Neutrophil (primary cell): ENCODE measurements at regions not wholly inside any gene's neighbourhood (a gene's known extent, or its start where the extent isn't known, plus 50 kb on each side); places are given as distances from the start of the nearest gene placed in this dataset.

Experiments used
- H3K27ac ChIP-seq: fragments of 200-600 bp; sonication (generic); 2 replicates; pipeline ENCODE4 v1.5.1; 2016; ENCODE audit warnings: mild to moderate bottlenecking, moderate library complexity
- H3K27me3 ChIP-seq: fragments of 200-600 bp; sonication (generic); 2 replicates; pipeline ENCODE4 v1.6.0; 2016; ENCODE audit warnings: mild to moderate bottlenecking
- H3K36me3 ChIP-seq: fragments of 200-600 bp; sonication (generic); 2 replicates; pipeline ENCODE4 v1.5.1; 2017
- H3K4me1 ChIP-seq, 2 experiments: fragments of 200-600 bp in 1 of 2; sonication (generic) in 1 of 2; 1 replicate in 1 of 2; 2 replicates in 1 of 2; pipeline versions ENCODE4 v1.5.1 to v1.6.1; 2013 to 2016; ENCODE audit warnings: low read depth in 1 of 2, low read length in 1 of 2, mild to moderate bottlenecking in 1 of 2, moderate library complexity in 1 of 2; ENCODE audit not compliant: control insufficient read depth in 1 of 2, insufficient read depth in 1 of 2
- H3K4me3 ChIP-seq, 2 experiments: fragments of 200-600 bp in 1 of 2; sonication (generic) in 1 of 2; 1 replicate in 1 of 2; 2 replicates in 1 of 2; pipeline ENCODE4 v1.5.1; 2013 to 2016; ENCODE audit warnings: low read depth in 1 of 2, low read length in 1 of 2, mild to moderate bottlenecking in 1 of 2, moderate library complexity in 1 of 2
- H3K9me3 ChIP-seq: fragments of 200-600 bp; sonication (generic); 2 replicates; pipeline ENCODE4 v1.5.1; 2016
- TF ChIP-seq, protein P1 (sequence below): fragments of 200-600 bp; sonication (generic); IDR thresholded peaks from 2 replicates; pipeline ENCODE4 v1.5.1; 2016; ENCODE audit warnings: antibody characterized with exemption

DNA sequence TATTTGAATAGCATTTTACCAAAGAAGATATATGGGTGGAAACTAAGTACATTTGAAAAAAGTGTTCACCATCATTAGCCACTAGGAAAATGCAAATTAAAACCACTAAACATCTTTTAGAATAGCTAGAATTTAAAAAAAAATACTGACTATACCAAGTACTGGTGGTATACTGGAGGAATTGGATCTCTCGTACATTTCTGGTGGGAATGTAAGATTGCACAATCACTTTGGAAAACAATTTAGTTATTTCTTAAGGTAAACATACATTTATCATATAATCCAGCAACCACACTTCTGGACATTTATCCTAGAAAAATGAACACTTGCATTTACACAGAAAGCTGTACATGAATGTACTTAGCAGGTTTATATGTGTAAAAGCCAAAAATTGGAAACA is 303.5 kb downstream of the MID1IP1 start:
- no peaks in the 10 kb centered on the region for H3K4me1 ChIP-seq
- TF ChIP-seq, protein P1, sequence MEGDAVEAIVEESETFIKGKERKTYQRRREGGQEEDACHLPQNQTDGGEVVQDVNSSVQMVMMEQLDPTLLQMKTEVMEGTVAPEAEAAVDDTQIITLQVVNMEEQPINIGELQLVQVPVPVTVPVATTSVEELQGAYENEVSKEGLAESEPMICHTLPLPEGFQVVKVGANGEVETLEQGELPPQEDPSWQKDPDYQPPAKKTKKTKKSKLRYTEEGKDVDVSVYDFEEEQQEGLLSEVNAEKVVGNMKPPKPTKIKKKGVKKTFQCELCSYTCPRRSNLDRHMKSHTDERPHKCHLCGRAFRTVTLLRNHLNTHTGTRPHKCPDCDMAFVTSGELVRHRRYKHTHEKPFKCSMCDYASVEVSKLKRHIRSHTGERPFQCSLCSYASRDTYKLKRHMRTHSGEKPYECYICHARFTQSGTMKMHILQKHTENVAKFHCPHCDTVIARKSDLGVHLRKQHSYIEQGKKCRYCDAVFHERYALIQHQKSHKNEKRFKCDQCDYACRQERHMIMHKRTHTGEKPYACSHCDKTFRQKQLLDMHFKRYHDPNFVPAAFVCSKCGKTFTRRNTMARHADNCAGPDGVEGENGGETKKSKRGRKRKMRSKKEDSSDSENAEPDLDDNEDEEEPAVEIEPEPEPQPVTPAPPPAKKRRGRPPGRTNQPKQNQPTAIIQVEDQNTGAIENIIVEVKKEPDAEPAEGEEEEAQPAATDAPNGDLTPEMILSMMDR = no peak
- no peaks in the 10 kb centered on the region for H3K9me3 ChIP-seq
- H3K4me3 ChIP-seq = no peak overlapping the region
- no peak overlapping the region for H3K27ac ChIP-seq
- no peaks in the 10 kb centered on the region for H3K27me3 ChIP-seq
- H3K36me3 ChIP-seq = no peaks in the 10 kb centered on the region

DNA sequence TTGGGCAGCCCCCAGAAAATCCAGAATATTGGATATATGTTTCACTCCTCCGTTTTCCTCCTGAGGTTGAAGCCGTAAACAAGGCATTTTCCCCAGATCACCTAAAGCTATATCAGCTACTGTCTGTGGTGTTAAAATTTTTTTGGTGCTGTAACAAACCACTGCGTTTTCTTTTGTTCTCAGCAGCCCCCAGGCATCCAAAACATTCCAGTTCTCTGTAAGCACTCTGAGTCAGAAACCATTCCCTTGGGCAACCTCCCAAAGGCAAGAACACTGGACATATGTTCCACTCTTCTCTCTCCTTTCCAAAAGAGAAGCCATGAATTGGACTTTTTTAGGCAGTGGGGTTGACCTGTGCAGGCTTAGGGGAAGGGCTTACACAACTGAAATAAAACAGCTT is 310.9 kb downstream of the MID1IP1 start:
- Histone ChIP-seq H3K4me1 (no peaks in the 10 kb centered on the region), H3K9me3 (no peaks in the 10 kb centered on the region), H3K27me3 (no peaks in the 10 kb centered on the region), H3K4me3 (no peak overlapping the region), H3K27ac (no peak overlapping the region), H3K36me3 (no peaks in the 10 kb centered on the region)
- TF ChIP-seq, protein P1 = no peak

DNA sequence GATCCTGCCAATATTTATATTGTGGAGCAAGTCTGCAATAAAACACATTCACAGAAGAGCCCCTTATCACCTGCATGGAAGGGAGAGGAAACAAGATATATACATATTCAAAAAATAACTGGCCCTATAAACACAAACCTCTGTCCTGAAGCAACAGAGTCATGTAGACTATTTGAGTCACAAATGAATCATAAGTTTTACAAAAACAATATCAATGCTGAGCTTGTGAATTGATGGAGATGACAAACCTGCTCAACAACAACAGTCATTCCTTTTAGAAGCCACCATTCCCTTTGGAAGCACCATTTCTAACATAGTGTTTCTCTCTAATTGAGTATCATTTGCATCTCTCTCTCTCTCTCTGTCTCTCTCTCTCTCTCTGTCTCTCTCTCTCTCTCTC is 313.9 kb downstream of the MID1IP1 start:
- Histone ChIP-seq H3K4me1 (no peaks in the 10 kb centered on the region), H3K9me3 (no peaks in the 10 kb centered on the region), H3K36me3 (no peaks in the 10 kb centered on the region), H3K4me3 (no peak overlapping the region), H3K27me3 (no peaks in the 10 kb centered on the region), H3K27ac (no peak overlapping the region)
- TF ChIP-seq, protein P1 = no peak

DNA sequence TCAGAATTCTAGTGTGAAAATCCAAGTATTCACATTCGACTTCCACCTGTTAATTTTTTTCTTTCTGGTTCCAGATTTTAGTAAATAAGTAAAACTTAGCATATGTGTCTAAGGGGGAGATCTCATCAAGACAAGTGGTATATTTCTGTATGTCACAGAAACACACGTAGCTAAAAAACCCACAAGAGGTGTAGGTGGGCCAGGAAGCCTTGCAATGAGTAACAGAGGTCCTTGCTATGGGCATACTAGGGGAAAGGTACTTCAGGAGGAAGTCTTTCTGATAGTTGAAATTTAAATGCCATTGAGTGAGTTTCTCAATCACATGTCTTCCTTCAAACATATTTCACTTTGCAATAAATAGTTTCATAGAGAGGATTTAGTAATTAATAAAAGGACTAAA is 315.8 kb downstream of the MID1IP1 start:
- TF ChIP-seq, protein P1 = no peak
- H3K4me1 ChIP-seq = no peaks in the 10 kb centered on the region
- H3K27ac ChIP-seq = no peak overlapping the region
- H3K36me3 ChIP-seq = no peaks in the 10 kb centered on the region
- no peaks in the 10 kb centered on the region for H3K9me3 ChIP-seq
- no peak overlapping the region for H3K4me3 ChIP-seq
- no peaks in the 10 kb centered on the region for H3K27me3 ChIP-seq

DNA sequence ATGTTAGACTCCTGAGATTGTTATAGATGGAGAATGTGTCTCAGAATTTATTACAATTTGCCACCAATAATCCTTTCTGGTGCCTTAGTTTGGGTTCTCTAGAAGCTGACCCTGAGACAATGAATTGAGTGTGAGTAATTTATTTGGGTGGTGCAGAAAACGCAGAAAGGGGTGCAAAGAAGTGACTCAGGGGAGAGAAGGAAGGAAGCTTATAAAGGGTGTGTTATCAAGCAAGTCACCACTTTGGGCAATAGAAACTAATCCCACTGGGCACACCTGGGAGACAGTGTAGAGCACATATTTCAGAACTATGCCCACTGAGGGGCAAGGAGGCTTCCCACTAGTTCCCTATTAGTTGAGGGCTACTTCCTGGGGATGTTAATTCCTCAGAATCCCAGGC is 320.6 kb downstream of the MID1IP1 start:
- no peaks in the 10 kb centered on the region for H3K4me1 ChIP-seq
- TF ChIP-seq, protein P1 = no peak
- H3K4me3 ChIP-seq = no peak overlapping the region
- no peak overlapping the region for H3K27ac ChIP-seq
- no peaks in the 10 kb centered on the region for H3K27me3 ChIP-seq
- no peaks in the 10 kb centered on the region for H3K9me3 ChIP-seq
- no peaks in the 10 kb centered on the region for H3K36me3 ChIP-seq

DNA sequence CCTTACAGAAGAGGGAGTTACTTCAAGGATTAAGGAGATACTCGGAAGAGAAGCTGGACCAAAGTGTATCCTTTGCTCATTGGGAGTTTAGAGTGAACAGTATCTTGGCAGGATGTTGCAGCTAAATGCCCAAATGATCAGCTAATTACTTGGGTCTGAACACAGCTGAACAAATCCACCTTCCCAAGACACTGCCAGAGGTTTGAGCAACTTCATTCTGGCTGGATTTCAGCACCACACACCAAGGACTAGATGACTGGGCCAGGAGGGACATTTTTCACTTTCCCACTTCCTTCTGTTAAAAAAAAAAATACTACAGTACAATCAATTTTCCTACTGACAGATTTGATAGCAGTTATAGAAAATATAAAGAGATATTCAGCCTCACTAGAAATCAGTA is 324.6 kb downstream of the MID1IP1 start:
- H3K9me3 ChIP-seq = no peaks in the 10 kb centered on the region
- no peaks in the 10 kb centered on the region for H3K36me3 ChIP-seq
- H3K4me3 ChIP-seq = no peak overlapping the region
- TF ChIP-seq, protein P1 = no peak
- no peak overlapping the region for H3K27ac ChIP-seq
- no peaks in the 10 kb centered on the region for H3K4me1 ChIP-seq
- no peaks in the 10 kb centered on the region for H3K27me3 ChIP-seq
